SIG-M5 treated with dmso at 0.1 percent for 504 hours (cell line): ENCODE measurements at regions not wholly inside any gene's neighbourhood (a gene's known extent, or its start where the extent isn't known, plus 50 kb on each side); places are given as distances from the start of the nearest gene placed in this dataset.

Experiments used
- DNase-seq: peaks from one replicate; lab custom pipeline; 2025; ENCODE audit not compliant: unreplicated experiment; lab: John Stamatoyannopoulos, UW

GRCh38 chr10:105989995-105990394, 1174.5 kb downstream of the SORCS1 start:
- no peak for DNase-seq

GRCh38 chr10:105988848-105989247, 1175.7 kb downstream of the SORCS1 start:
- DNase-seq, result no peak

- no peak for DNase-seq
Measured at GRCh38 chr10:105986912-105987635, 1177.4 kb downstream of the SORCS1 start.

GRCh38 chr10:105986486-105986885, 1178.0 kb downstream of the SORCS1 start:
- no peak for DNase-seq

GRCh38 chr10:105982735-105983134, 1181.8 kb downstream of the SORCS1 start:
- DNase-seq, result no peak

GRCh38 chr10:105981679-105982078, 1182.8 kb downstream of the SORCS1 start:
- DNase-seq, result no peak

GRCh38 chr10:105974803-105975456, 1189.6 kb downstream of the SORCS1 start:
- no peak for DNase-seq

- no peak for DNase-seq
Measured at GRCh38 chr10:105973902-105974301, 1190.6 kb downstream of the SORCS1 start.

GRCh38 chr10:105973360-105973759, 1191.1 kb downstream of the SORCS1 start:
- no peak for DNase-seq

GRCh38 chr10:105971460-105971859, 1193.0 kb downstream of the SORCS1 start:
- no peak for DNase-seq

GRCh38 chr10:105969884-105970377, 1194.6 kb downstream of the SORCS1 start:
- DNase-seq, result no peak

- no peak for DNase-seq
Measured at GRCh38 chr10:105968666-105969065, 1195.8 kb downstream of the SORCS1 start.

GRCh38 chr10:105967256-105967655, 1197.2 kb downstream of the SORCS1 start:
- no peak for DNase-seq

GRCh38 chr10:105965141-105965540, 1199.4 kb downstream of the SORCS1 start:
- DNase-seq, result no peak

GRCh38 chr10:105964009-105964408, 1200.5 kb downstream of the SORCS1 start:
- DNase-seq, result no peak

- no peak for DNase-seq
Measured at GRCh38 chr10:105963334-105963884, 1201.1 kb downstream of the SORCS1 start.

- DNase-seq, result no peak
Measured at GRCh38 chr10:105956550-105956949, 1208.0 kb downstream of the SORCS1 start.

- DNase-seq, result no peak
Measured at GRCh38 chr10:105953861-105954260, 1210.6 kb downstream of the SORCS1 start.

GRCh38 chr10:105953056-105953455, 1211.5 kb downstream of the SORCS1 start:
- DNase-seq, result no peak

GRCh38 chr10:105952153-105952552, 1212.4 kb downstream of the SORCS1 start:
- DNase-seq, result peak; percentile 12

- peak; percentile 13 for DNase-seq
Measured at GRCh38 chr10:105950410-105950809, 1214.1 kb downstream of the SORCS1 start.

GRCh38 chr10:105949721-105950120, 1214.8 kb downstream of the SORCS1 start:
- no peak for DNase-seq
